A549 (cell line): ENCODE measurements at regions not wholly inside any gene's neighbourhood (a gene's known extent, or its start where the extent isn't known, plus 50 kb on each side); places are given as distances from the start of the nearest gene placed in this dataset.

ENCODE experiments used
- BHLHE40 ChIP-seq: IDR thresholded peaks from 2 replicates; pipeline ENCODE4 v1.6.1; 2012; ENCODE audit warnings: low read depth, low read length, inconsistent platforms
- CTCF ChIP-seq: fragments of >200 bp; sonication (Bioruptor Twin); formaldehyde crosslinking; IDR thresholded peaks from 3 replicates; pipeline ENCODE4 v1.5.1; 2016
- EHMT2 ChIP-seq: fragments of 200-600 bp; sonication (generic); IDR thresholded peaks from 2 replicates; pipeline ENCODE4 v1.6.1; 2016; ENCODE audit warnings: antibody characterized with exemption, low read depth, mild to moderate bottlenecking, moderate library complexity
- EP300 ChIP-seq, 2 experiments: fragments of >200 bp; sonication (Bioruptor Twin); formaldehyde crosslinking; IDR thresholded peaks; 2 replicates in 1 of 2; 3 replicates in 1 of 2; pipeline ENCODE4 v1.6.1; 2016 to 2017
- FOSL2 ChIP-seq, 2 experiments: fragments of 450-650 bp in 1 of 2; fragments of >200 bp in 1 of 2; sonication (Bioruptor Twin) in 1 of 2; formaldehyde crosslinking; IDR thresholded peaks; 2 replicates each; pipeline versions ENCODE4 v1.5.0 to v1.6.1; 2016 to 2020; ENCODE audit warnings: mild to moderate bottlenecking in 1 of 2, moderate library complexity in 1 of 2
- HEYL ChIP-seq: fragments of 250-450 bp; sonication (Bioruptor Pico); IDR thresholded peaks from 2 replicates; pipeline ENCODE4 v1.8.0; 2021; ENCODE audit warnings: mild to moderate bottlenecking, moderate library complexity
- POLR2A ChIP-seq: IDR thresholded peaks from 2 replicates; pipeline ENCODE4 v1.6.1; 2012; ENCODE audit warnings: mild to moderate bottlenecking, low read length
- POLR2AphosphoS2 ChIP-seq: conservative IDR thresholded peaks from 2 replicates; pipeline ENCODE4 v1.6.1; 2012; ENCODE audit warnings: low read length, improper control_type of control experiment, inconsistent platforms
- RCOR1 ChIP-seq: fragments of 150-350 bp; IDR thresholded peaks from 2 replicates; pipeline ENCODE4 v1.6.1; 2014; ENCODE audit warnings: antibody characterized with exemption, low read length, low read depth
- REST ChIP-seq: fragments of 200-600 bp; sonication (generic); IDR thresholded peaks from 2 replicates; pipeline ENCODE4 v1.6.1; 2016; ENCODE audit warnings: antibody characterized with exemption, mild to moderate bottlenecking, moderate library complexity
- RFX5 ChIP-seq: fragments of 450-650 bp; IDR thresholded peaks from 2 replicates; pipeline ENCODE4 v1.7.1; 2014; ENCODE audit warnings: antibody characterized with exemption, mild to moderate bottlenecking, moderate library complexity
- TP53 ChIP-seq: fragments of 250-450 bp; sonication (Bioruptor Pico); IDR thresholded peaks from 2 replicates; pipeline ENCODE4 v1.5.0; 2021; ENCODE audit warnings: mild to moderate bottlenecking, moderate library complexity
- ZFP36 ChIP-seq: fragments of 450-650 bp; IDR thresholded peaks from 2 replicates; pipeline ENCODE4 v1.6.1; 2014; ENCODE audit warnings: borderline replicate concordance; ENCODE audit not compliant: partially characterized antibody

- TF ChIP-seq CTCF: no peak
- no peak for TF ChIP-seq REST
- no peak for TF ChIP-seq HEYL (CRISPR knock-in tag)
- TF ChIP-seq TP53: no peak
- TF ChIP-seq POLR2A: no peak
- TF ChIP-seq ZFP36: no peak
- TF ChIP-seq RFX5: no peak
- TF ChIP-seq RCOR1: no peak
- TF ChIP-seq POLR2AphosphoS2: no peak
- TF ChIP-seq EP300 (IDR thresholded peaks at IDR 0.05): no peak
- TF ChIP-seq EHMT2: no peak
- TF ChIP-seq FOSL2 (IDR thresholded peaks at IDR 0.05): no peak
- TF ChIP-seq FOSL2 (CRISPR knock-in tag; IDR thresholded peaks at IDR 0.05): no peak
- TF ChIP-seq BHLHE40: no peak
Measured at GRCh38 chr3:51620543-51620942, 50.5 kb upstream of the TEX264 start.
